ENCODE measurements at regions not wholly inside any gene's neighbourhood (a gene's known extent, or its start where the extent isn't known, plus 50 kb on each side); places are given as distances from the start of the nearest gene placed in this dataset.

GRCh38 chr22:26883393-26883792 is 226.0 kb downstream of the MIAT start:
- ChIA-PET CTCF (no interaction called here), POLR2A (ENCODE audit: low non-redundant PET) (no interaction called here)
- no peak for DNase-seq (ENCODE audit: low spot score)
- no peak overlapping the region for H3K27ac ChIP-seq
- TF ChIP-seq CTCF (conservative IDR thresholded peaks at IDR 0.05; ENCODE audit: low read depth) = no peak

GRCh38 chr22:26884921-26885320 is 227.5 kb downstream of the MIAT start:
- POLR2A ChIA-PET (ENCODE audit: low non-redundant PET) = no interaction called here
- no peak overlapping the region for H3K27ac ChIP-seq
- TF ChIP-seq CTCF (conservative IDR thresholded peaks at IDR 0.05; ENCODE audit: low read depth) = no peak
- CTCF ChIA-PET = no interaction called here
- DNase-seq (ENCODE audit: low spot score) = no peak

- CTCF ChIA-PET = no interaction called here
These were observed 228.3 kb downstream of the MIAT start for GRCh38 chr22:26885441-26886261.

GRCh38 chr22:26887456-26887855 is 230.1 kb downstream of the MIAT start:
- ChIA-PET POLR2A (ENCODE audit: low non-redundant PET) (no interaction called here), CTCF (no interaction called here)
- TF ChIP-seq CTCF (conservative IDR thresholded peaks at IDR 0.05; ENCODE audit: low read depth) = no peak
- peak; percentile 32 for DNase-seq (ENCODE audit: low spot score)
- peak overlapping the region; percentile 58 for H3K27ac ChIP-seq

More at GRCh38 chr22:26885441-26886261, 228.3 kb downstream of the MIAT start:
- TF ChIP-seq CTCF (conservative IDR thresholded peaks at IDR 0.05; ENCODE audit: low read depth) = no peak
- H3K27ac ChIP-seq = no peak overlapping the region
- no peak for DNase-seq (ENCODE audit: low spot score)
- POLR2A ChIA-PET (ENCODE audit: low non-redundant PET) = no interaction called here

GRCh38 chr22:26887916-26888315 is 230.5 kb downstream of the MIAT start:
- TF ChIP-seq CTCF (conservative IDR thresholded peaks at IDR 0.05; ENCODE audit: low read depth) = no peak
- POLR2A ChIA-PET (ENCODE audit: low non-redundant PET) = no interaction called here
- DNase-seq (ENCODE audit: low spot score) = no peak
- no peak overlapping the region for H3K27ac ChIP-seq
- CTCF ChIA-PET = no interaction called here

- CTCF ChIA-PET = interaction anchor here (0.6 kb wide), 1 partner anchor 282 kb away, joined by 5 read pairs; no protein-coding TSS in a partner anchor
These were observed 231.5 kb downstream of the MIAT start for GRCh38 chr22:26888887-26889286.

More at GRCh38 chr22:26888887-26889286, 231.5 kb downstream of the MIAT start:
- no peak overlapping the region for H3K27ac ChIP-seq
- no peak for TF ChIP-seq CTCF (conservative IDR thresholded peaks at IDR 0.05; ENCODE audit: low read depth)
- DNase-seq (ENCODE audit: low spot score) = no peak
- POLR2A ChIA-PET (ENCODE audit: low non-redundant PET) = no interaction called here
